Neural progenitor cell (in vitro differentiated cells): ENCODE measurements at regions not wholly inside any gene's neighbourhood (a gene's known extent, or its start where the extent isn't known, plus 50 kb on each side); places are given as distances from the start of the nearest gene placed in this dataset.

Experiments
- CTCF ChIP-seq: fragments of 200-600 bp; sonication (generic); IDR thresholded peaks from 2 replicates; pipeline ENCODE4 v1.5.1; 2017; ENCODE audit warnings: antibody characterized with exemption, mild to moderate bottlenecking
- EZH2phosphoT487 ChIP-seq: fragments of 200-600 bp; sonication (generic); IDR thresholded peaks from 2 replicates; pipeline ENCODE4 v1.6.1; 2017; ENCODE audit warnings: antibody characterized with exemption

GRCh38 chr21:35561116-35561515 lies 499.2 kb downstream of the SETD4 start:
- TF ChIP-seq EZH2phosphoT487: no peak
- no peak for TF ChIP-seq CTCF
